Astrocyte of the cerebellum (primary cell): ENCODE measurements at regions not wholly inside any gene's neighbourhood (a gene's known extent, or its start where the extent isn't known, plus 50 kb on each side); places are given as distances from the start of the nearest gene placed in this dataset.
"Not testable (repeated sequence)": the region's sequence is repeated elsewhere in the genome, so short reads cannot be mapped to it uniquely, and the experiment has no call there.

Source experiments
- DNase-seq: peaks from one replicate; pipeline ENCODE4 v3.0.0-alpha.2; 2011; ENCODE audit warnings: low read depth
- H3K4me3 ChIP-seq: 2 replicates; pipeline ENCODE4 v1.5.1; 2011; ENCODE audit warnings: mild to moderate bottlenecking, low read depth, low read length, moderate library complexity
- CTCF ChIP-seq: IDR thresholded peaks from 2 replicates; pipeline ENCODE4 v1.5.1; 2012; ENCODE audit warnings: low read length, low read depth, moderate library complexity, mild to moderate bottlenecking; ENCODE audit errors: missing control alignments
- in situ Hi-C: cut with HindIII; loops from 2 replicates; pipeline ENCODE4 v1.10.0; 2017; ENCODE audit warnings: low sequenced_read_pairs

GRCh38 chr10:106284802-106285587, 879.5 kb downstream of the SORCS1 start:
- no peak for TF ChIP-seq CTCF
- in situ Hi-C loops = no loop called here
- H3K4me3 ChIP-seq = no peak overlapping the region
- no peak for DNase-seq

- no peak for DNase-seq
- TF ChIP-seq CTCF = no peak
- H3K4me3 ChIP-seq = no peak overlapping the region
- in situ Hi-C loops = no loop called here
These were observed 883.5 kb downstream of the SORCS1 start for GRCh38 chr10:106280896-106281460.

- no peak overlapping the region for H3K4me3 ChIP-seq
- in situ Hi-C loops = no loop called here
- no peak for TF ChIP-seq CTCF
- no peak for DNase-seq
These were observed 886.1 kb downstream of the SORCS1 start for GRCh38 chr10:106278383-106278782.

GRCh38 chr10:106271237-106271636, 893.3 kb downstream of the SORCS1 start:
- TF ChIP-seq CTCF = no peak
- in situ Hi-C loops = no loop called here
- DNase-seq = no peak

GRCh38 chr10:106268000-106268399, 896.5 kb downstream of the SORCS1 start:
- DNase-seq = no peak
- TF ChIP-seq CTCF = no peak
- no peak overlapping the region for H3K4me3 ChIP-seq
- in situ Hi-C loops = no loop called here

More at GRCh38 chr10:106271237-106271636, 893.3 kb downstream of the SORCS1 start:
- no peak overlapping the region for H3K4me3 ChIP-seq

GRCh38 chr10:106267591-106267990, 896.9 kb downstream of the SORCS1 start:
- TF ChIP-seq CTCF = no peak
- no peak overlapping the region for H3K4me3 ChIP-seq
- in situ Hi-C loops = no loop called here
- DNase-seq = no peak

GRCh38 chr10:106257432-106257831, 907.1 kb downstream of the SORCS1 start:
- in situ Hi-C loops, H3K4me3 ChIP-seq, DNase-seq: not testable (repeated sequence)
